ENCODE measurements at regions not wholly inside any gene's neighbourhood (a gene's known extent, or its start where the extent isn't known, plus 50 kb on each side); places are given as distances from the start of the nearest gene placed in this dataset.

- TF ChIP-seq REST (IDR thresholded peaks at IDR 0.05; ENCODE audit: unreplicated experiment) (no peak), JUNB (IDR thresholded peaks at IDR 0.05; ENCODE audit: unreplicated experiment) (no peak), STAT1 (IDR thresholded peaks at IDR 0.05; ENCODE audit: unreplicated experiment) (no peak)
Measured at GRCh38 chr13:65826657-65827056, 1403.5 kb downstream of the PCDH9 start (continued).

GRCh38 chr13:65825039-65825438 is 1405.1 kb downstream of the PCDH9 start:
- Histone ChIP-seq H3K36me3 (ENCODE audit: insufficient read depth) (no peaks in the 10 kb centered on the region), H4K20me1 (replicated peaks; ENCODE audit: insufficient read depth) (no peaks in the 10 kb centered on the region), H3K79me2 (replicated peaks; ENCODE audit: insufficient read depth) (no peaks in the 10 kb centered on the region), H3K27me3 (ENCODE audit: insufficient read depth) (no peaks in the 10 kb centered on the region), H3F3A (replicated peaks; ENCODE audit: low read depth) (no peaks in the 10 kb centered on the region), H3K9me2 (ENCODE audit: insufficient read depth) (no peaks in the 10 kb centered on the region), H3K27ac (ENCODE audit: low read depth) (no peak overlapping the region), H3K4me3 (no peak overlapping the region), H3K4me1 (ENCODE audit: insufficient read depth) (no peaks in the 10 kb centered on the region), H2AFZ (no peak overlapping the region), H3K4me2 (no peak overlapping the region)
- no peaks in the 10 kb centered on the region for H3K4me1 Mint-ChIP-seq
- DNase-seq (ENCODE audit: low spot score): no peak
- no peak overlapping the region for H3K4me3 Mint-ChIP-seq
- no peak for ATAC-seq
- H3K27me3 Mint-ChIP-seq (ENCODE audit: insufficient read depth, low read depth, poor library complexity): no peaks in the 10 kb centered on the region
- no peaks in the 10 kb centered on the region for H3K36me3 Mint-ChIP-seq (ENCODE audit: low read depth)
- H3K27ac Mint-ChIP-seq: no peak overlapping the region
- H3K9me3 Mint-ChIP-seq: no peaks in the 10 kb centered on the region
- no peak for TF ChIP-seq EZH2 (IDR thresholded peaks at IDR 0.05; ENCODE audit: low read depth, unreplicated experiment)
- no peak for TF ChIP-seq CREB1 (CRISPR knock-in tag; IDR thresholded peaks at IDR 0.05; ENCODE audit: low read depth)
- TF ChIP-seq NANOG (IDR thresholded peaks at IDR 0.05; ENCODE audit: borderline replicate concordance): no peak
- no peak for TF ChIP-seq ZNF331 (CRISPR knock-in tag; IDR thresholded peaks at IDR 0.05; ENCODE audit: low read depth)
- TF ChIP-seq ZNF462 (CRISPR knock-in tag; IDR thresholded peaks at IDR 0.05): no peak
- TF ChIP-seq ETS1 (IDR thresholded peaks at IDR 0.05): no peak
- no peak for TF ChIP-seq REST (IDR thresholded peaks at IDR 0.05; ENCODE audit: unreplicated experiment)
- no peak for TF ChIP-seq POLR2AphosphoS5 (IDR thresholded peaks at IDR 0.05; ENCODE audit: low read depth)
- TF ChIP-seq EZH2phosphoT487 (IDR thresholded peaks at IDR 0.05; ENCODE audit: unreplicated experiment): no peak

Data from GM23338 (cell line).